ENCODE measurements at regions not wholly inside any gene's neighbourhood (a gene's known extent, or its start where the extent isn't known, plus 50 kb on each side); places are given as distances from the start of the nearest gene placed in this dataset.
A peak's percentile ranks its signal among the peaks of the same experiment; 100 is the strongest.

GRCh38 chr14:100012478-100013327 is 52.5 kb upstream of the EVL start:
- 85% methylated on average over 2 of the region's 2 CpGs for WGBS (ENCODE audit: low lambda C conversion rate, missing lambda C conversion rate)
- H3K79me2 ChIP-seq, result peaks cover 64% of the 10 kb centered on the region
- H3K4me2 ChIP-seq, result no peak overlapping the region
- no peak for DNase-seq (ENCODE audit: low spot score)
- no peak overlapping the region for H3K4me3 ChIP-seq
- H3K36me3 ChIP-seq (replicated peaks; ENCODE audit: insufficient read depth, low read depth), result no peaks in the 10 kb centered on the region
- no peaks in the 10 kb centered on the region for H4K20me1 ChIP-seq (ENCODE audit: insufficient read depth, poor library complexity, severe bottlenecking)
- H3K27ac ChIP-seq, result peak overlapping the region; percentile 50
- no peaks in the 10 kb centered on the region for H3K9me2 ChIP-seq (replicated peaks; ENCODE audit: insufficient read depth)
- no peaks in the 10 kb centered on the region for H3K27me3 ChIP-seq
- no peak overlapping the region for H2AFZ ChIP-seq
- H3K9me3 ChIP-seq (ENCODE audit: low read depth), result no peaks in the 10 kb centered on the region
- peaks cover 12% of the 10 kb centered on the region for H3K4me1 ChIP-seq (ENCODE audit: insufficient read depth)
- TF ChIP-seq CTCF (IDR thresholded peaks at IDR 0.05; ENCODE audit: poor library complexity) (no peak), EZH2phosphoT487 (IDR thresholded peaks at IDR 0.05; ENCODE audit: low read depth, severe bottlenecking, unreplicated experiment) (no peak), EZH2 (IDR thresholded peaks at IDR 0.05; ENCODE audit: borderline replicate concordance) (no peak)

- WGBS (ENCODE audit: low lambda C conversion rate, missing lambda C conversion rate), result 70% methylated on average over 9 of the region's 9 CpGs
- Histone ChIP-seq H4K20me1 (ENCODE audit: insufficient read depth, poor library complexity, severe bottlenecking) (peaks cover 3% of the 10 kb centered on the region), H3K4me3 (no peak overlapping the region), H3K4me2 (peak overlapping the region; percentile 5), H3K36me3 (replicated peaks; ENCODE audit: insufficient read depth, low read depth) (no peaks in the 10 kb centered on the region), H3K27ac (peak overlapping the region; percentile 55), H3K4me1 (ENCODE audit: insufficient read depth) (peaks cover 35% of the 10 kb centered on the region), H3K27me3 (no peaks in the 10 kb centered on the region), H3K9me2 (replicated peaks; ENCODE audit: insufficient read depth) (no peaks in the 10 kb centered on the region), H2AFZ (no peak overlapping the region), H3K9me3 (ENCODE audit: low read depth) (no peaks in the 10 kb centered on the region), H3K79me2 (peaks cover 62% of the 10 kb centered on the region)
- peak; percentile 53 for DNase-seq (ENCODE audit: low spot score)
- no peak for TF ChIP-seq EZH2phosphoT487 (IDR thresholded peaks at IDR 0.05; ENCODE audit: low read depth, severe bottlenecking, unreplicated experiment)
- no peak for TF ChIP-seq CTCF (IDR thresholded peaks at IDR 0.05; ENCODE audit: poor library complexity)
- TF ChIP-seq EZH2 (IDR thresholded peaks at IDR 0.05; ENCODE audit: borderline replicate concordance), result no peak
Observed at GRCh38 chr14:100015251-100015655, 50.0 kb upstream of the EVL start.

Measured in hepatocyte (in vitro differentiated cells).